Activated CD8-positive, alpha-beta memory T cell treated with anti-CD3 and anti-CD28 coated beads for 36 hours (primary cell): ENCODE measurements at regions not wholly inside any gene's neighbourhood (a gene's known extent, or its start where the extent isn't known, plus 50 kb on each side); places are given as distances from the start of the nearest gene placed in this dataset.
"Not testable (repeated sequence)": the region's sequence is repeated elsewhere in the genome, so short reads cannot be mapped to it uniquely, and the experiment has no call there.

Experiments used
- CTCF ChIA-PET: fragments of 350-600 bp; sonication (Branson Sonifier 250); formaldehyde crosslinking; loops from one replicate; lab custom pipeline; 2021; ENCODE audit warnings: antibody characterized with exemption; lab: Charles Lee
- POLR2A ChIA-PET: fragments of 350-600 bp; sonication (Branson Sonifier 250); formaldehyde crosslinking; loops from one replicate; lab custom pipeline; 2021; ENCODE audit warnings: antibody characterized with exemption; lab: Charles Lee

DNA sequence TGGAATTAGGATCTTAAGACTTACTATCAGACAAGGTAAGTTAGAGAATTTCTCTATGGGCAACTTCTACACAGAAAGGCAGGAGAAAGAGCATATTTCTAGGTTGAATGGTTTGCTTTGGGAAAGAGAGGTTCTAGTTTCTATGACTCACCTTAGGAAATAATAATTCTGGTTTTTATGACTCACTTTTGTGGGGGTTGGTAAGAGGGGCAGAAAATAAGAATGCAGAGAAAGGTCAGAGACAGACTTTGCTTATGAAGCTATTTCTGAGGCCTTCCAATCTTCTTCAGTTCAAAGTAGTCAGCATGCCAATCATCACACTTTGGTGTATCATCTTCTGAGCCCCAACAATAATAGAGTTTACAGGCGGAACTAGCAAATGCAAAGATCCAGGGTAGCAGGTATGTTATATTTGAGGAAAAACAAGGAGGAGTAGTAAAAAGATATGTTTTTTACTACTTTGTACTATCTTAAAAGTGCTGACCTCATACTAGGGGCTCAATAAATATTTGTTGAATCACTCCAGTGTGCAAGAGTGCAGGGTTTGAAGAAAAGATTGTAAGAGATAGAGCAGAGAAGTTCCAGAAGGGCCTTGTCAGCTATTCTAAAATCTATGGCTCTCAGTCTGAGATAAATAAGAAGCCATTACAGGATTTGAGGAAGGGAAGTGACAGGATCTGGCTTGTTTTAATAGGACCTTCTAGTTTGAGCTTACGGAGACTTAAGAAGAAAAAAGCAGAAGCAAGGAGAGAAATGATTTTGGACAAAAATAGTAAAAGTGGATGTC, 56.7 kb upstream of the LRFN5 start:
- CTCF ChIA-PET: no interaction called here
- POLR2A ChIA-PET: no interaction called here

- ChIA-PET CTCF (no interaction called here), POLR2A (no interaction called here)
These were observed 57.4 kb upstream of the LRFN5 start for GRCh38 chr14:41549282-41549681.

GRCh38 chr14:41548666-41549065, 58.0 kb upstream of the LRFN5 start:
- POLR2A ChIA-PET: no interaction called here
- CTCF ChIA-PET: no interaction called here

GRCh38 chr14:41541333-41541732, 65.3 kb upstream of the LRFN5 start:
- CTCF ChIA-PET: no interaction called here
- POLR2A ChIA-PET: no interaction called here

- ChIA-PET POLR2A (no interaction called here), CTCF (no interaction called here)
These were observed 74.4 kb upstream of the LRFN5 start for GRCh38 chr14:41532255-41532654.

GRCh38 chr14:41521891-41522290, 84.8 kb upstream of the LRFN5 start:
- CTCF ChIA-PET: no interaction called here
- POLR2A ChIA-PET: no interaction called here

- POLR2A ChIA-PET, CTCF ChIA-PET: not testable (repeated sequence)
These were observed 88.6 kb upstream of the LRFN5 start for GRCh38 chr14:41518030-41518429.

GRCh38 chr14:41506552-41506951, 100.1 kb upstream of the LRFN5 start:
- POLR2A ChIA-PET: no interaction called here
- CTCF ChIA-PET: no interaction called here

DNA sequence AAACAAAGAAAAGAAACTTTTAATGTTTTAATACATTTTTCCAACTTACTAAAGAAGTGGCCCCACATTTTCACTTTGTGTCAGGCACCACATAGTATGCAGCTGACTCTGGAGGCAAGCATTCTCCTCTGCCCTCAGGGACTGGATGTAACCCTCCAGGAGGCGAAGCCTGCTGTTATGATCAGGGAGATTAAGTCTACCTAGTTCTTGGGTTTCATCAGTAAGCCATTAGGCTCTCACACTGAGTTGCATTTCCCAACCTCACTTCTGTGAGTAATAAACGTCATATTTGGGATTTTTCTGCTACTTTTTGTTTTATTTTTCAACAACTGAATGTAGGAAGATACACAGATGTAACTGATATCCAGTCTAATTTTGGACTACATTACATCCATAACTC, 101.2 kb upstream of the LRFN5 start:
- CTCF ChIA-PET: no interaction called here
- POLR2A ChIA-PET: no interaction called here

DNA sequence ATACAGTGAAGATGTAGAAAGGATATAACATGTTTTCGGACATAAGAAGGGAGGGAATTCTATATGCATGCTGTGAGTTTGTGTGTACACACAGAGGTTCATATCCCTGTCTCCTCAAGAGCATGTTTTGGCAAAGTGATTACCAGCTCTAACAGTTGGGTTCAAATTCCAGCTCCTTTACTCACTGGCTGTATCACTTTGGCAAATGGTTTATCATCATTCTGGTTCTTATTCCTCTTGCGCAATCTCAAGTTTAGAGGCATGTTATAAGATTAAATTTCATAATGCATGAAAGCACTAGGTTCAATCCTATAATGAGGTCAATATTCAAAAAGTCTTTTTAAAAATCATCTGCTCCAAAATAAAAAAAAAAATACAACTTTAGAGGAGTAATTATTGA, 107.7 kb upstream of the LRFN5 start:
- ChIA-PET POLR2A (no interaction called here), CTCF (no interaction called here)

DNA sequence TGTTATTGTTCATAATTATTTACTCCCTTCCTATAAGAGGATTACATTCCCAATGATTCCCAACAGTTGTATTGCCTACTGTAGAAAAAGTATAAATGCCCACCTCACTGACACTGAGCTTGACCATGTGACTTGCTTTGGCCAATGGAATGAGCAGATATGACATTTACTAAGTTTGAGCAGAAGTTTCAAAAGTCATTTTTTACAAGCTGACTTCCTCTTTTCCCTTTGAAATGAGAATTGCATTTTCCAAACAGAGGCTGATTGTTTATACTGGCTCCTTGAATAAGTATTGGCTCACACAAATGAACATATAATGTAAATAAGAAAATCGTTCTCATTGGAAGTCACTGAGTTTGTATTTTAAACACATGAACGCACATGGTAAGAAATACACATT, 116.4 kb upstream of the LRFN5 start:
- ChIA-PET CTCF (no interaction called here), POLR2A (no interaction called here)

DNA sequence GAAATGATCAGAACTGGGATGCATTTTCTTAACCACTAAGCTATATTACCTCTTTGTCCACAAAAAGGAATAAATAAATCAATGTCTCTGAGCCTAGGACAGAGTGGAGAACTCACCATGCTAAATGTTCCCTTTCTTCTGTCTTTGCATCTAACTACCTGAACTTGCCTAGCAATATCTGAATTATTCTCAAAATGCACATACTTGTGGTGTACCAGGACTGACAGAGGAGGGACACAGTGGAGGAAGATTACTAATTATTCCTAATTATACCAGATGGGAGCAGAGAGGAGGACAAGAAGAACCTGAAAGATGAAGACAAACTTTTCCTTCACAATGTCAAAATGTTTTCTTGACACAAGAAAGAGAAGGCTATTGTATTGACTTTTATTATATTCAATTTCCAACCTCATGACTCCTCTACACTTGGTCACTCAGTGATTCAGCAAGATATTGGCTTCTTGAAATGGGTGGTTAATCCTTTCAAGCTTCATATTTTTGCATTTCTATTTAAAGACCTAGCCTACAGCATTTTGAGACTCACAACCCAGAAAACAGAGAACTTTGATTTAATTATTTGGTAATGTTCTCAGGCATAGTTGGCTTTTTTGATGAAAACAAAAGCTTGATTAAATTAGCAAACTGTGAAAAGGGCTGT, 117.2 kb upstream of the LRFN5 start:
- ChIA-PET POLR2A (no interaction called here), CTCF (no interaction called here)

DNA sequence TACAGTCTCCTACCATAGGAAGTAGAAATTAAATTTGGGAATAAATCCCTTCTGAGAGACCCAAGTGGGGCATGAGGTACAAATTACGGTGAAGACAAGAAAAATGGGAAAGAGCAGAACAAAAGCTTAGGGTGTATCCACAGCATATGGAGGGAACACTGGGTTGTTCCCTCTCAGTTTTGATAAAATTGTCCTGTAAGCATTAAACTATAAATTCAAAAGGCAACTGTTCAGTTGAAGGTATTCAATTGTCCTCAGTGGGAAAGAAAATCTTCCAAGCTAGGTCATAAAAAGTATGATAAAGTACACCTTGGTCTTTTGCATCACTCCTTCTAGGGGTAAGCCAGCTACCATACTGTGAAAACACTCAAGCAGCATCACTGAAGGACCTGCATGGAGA, 118.3 kb upstream of the LRFN5 start:
- POLR2A ChIA-PET: no interaction called here
- CTCF ChIA-PET: no interaction called here

- CTCF ChIA-PET: no interaction called here
- POLR2A ChIA-PET: no interaction called here
These were observed 123.8 kb upstream of the LRFN5 start for GRCh38 chr14:41482861-41483260.

- ChIA-PET POLR2A (no interaction called here), CTCF (no interaction called here)
These were observed 130.2 kb upstream of the LRFN5 start for GRCh38 chr14:41476526-41476925.

DNA sequence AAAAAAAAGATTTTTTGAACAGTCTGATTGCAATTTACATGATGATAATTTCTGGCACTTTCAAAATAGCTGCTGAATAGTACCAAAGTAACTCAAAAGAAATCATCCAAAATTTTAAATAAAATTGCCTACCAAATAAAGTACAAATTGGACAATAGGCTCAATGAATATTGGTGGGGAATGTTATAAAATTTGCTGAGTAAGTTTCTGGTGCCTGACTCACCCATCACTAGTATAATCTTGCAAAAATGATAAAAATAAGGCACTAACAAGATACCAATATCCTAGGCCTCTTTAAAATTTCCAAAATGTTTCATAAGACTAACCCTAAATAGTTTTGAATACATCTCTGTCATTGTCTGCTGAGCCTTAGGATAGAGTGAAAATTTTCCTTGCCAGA, 145.3 kb upstream of the LRFN5 start:
- CTCF ChIA-PET: no interaction called here
- POLR2A ChIA-PET: no interaction called here

GRCh38 chr14:41457393-41457792, 149.3 kb upstream of the LRFN5 start:
- CTCF ChIA-PET: no interaction called here
- POLR2A ChIA-PET: no interaction called here

- ChIA-PET CTCF (no interaction called here), POLR2A (no interaction called here)
These were observed 157.6 kb upstream of the LRFN5 start for GRCh38 chr14:41449066-41449465.

DNA sequence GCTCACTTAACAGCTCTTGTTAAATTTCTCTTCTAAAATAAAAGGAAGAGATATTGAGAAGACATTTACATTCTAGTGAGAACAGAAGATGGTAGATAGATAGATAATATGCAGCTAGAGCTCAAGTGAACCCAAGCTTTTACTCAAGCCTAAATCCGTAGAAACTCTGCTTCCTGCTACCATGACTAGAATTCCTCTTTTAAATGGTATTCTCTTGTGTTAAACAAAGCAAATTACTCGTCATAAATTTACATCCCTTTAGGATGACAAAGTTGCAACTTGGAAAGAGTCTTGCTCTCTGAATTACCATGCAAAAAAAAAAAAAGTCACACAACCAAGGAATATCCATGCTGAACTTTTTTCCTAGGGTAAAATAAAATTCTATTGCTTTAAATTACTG, 160.7 kb upstream of the LRFN5 start:
- POLR2A ChIA-PET: no interaction called here

DNA sequence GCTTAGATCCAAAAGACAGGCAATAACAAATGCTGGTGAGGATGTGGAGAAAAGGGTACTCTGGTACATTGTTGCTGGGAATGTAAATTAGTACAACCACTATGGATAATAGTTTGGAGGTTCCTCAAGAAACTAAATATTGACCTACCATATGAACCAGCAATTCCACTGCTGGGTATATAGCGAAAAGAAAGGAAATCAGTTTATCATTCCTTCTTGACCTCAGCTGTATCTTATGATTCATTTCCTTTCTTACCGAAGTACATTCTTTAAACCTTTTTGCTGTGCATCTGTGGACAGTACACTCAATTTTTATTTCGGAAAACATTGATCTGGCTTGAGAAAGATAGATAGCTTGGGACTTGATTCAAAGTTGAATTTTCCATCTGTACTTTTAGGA, 183.2 kb upstream of the LRFN5 start:
- ChIA-PET CTCF (no interaction called here), POLR2A (no interaction called here)

More for the DNA sequence above, 160.7 kb upstream of the LRFN5 start:
- CTCF ChIA-PET: interaction anchor here (0.7 kb wide), 1 partner anchor 20 kb away, joined by 3 read pairs; no protein-coding TSS in a partner anchor

DNA sequence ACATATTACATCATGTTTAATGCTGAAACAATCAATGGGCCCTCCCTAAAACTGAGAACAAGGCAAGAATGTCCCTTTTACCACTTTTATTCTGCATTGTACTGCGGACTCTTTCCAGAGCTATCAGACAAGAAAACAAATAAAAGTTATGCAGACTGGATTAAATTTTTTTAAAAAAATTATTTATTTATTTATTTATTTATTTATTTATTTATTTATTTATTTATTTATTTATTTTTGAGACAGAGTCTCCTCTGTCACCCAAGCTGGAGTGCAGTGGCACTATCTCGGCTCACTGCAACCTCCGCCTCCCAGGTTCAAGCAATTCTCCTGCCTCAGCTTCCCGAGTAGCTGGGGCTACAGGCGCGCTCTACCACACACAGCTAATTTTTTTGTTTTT, 185.4 kb upstream of the LRFN5 start:
- CTCF ChIA-PET, POLR2A ChIA-PET: not testable (repeated sequence)
